HG03460 (cell line): ENCODE measurements at regions not wholly inside any gene's neighbourhood (a gene's known extent, or its start where the extent isn't known, plus 50 kb on each side); places are given as distances from the start of the nearest gene placed in this dataset.
"Not testable (repeated sequence)": the region's sequence is repeated elsewhere in the genome, so short reads cannot be mapped to it uniquely, and the experiment has no call there.

ENCODE experiments used
- ATAC-seq: cut with Tn5 transposase; IDR thresholded peaks from one replicate; pipeline ENCODE4 v1.9.1; 2021; ENCODE audit not compliant: unreplicated experiment

DNA sequence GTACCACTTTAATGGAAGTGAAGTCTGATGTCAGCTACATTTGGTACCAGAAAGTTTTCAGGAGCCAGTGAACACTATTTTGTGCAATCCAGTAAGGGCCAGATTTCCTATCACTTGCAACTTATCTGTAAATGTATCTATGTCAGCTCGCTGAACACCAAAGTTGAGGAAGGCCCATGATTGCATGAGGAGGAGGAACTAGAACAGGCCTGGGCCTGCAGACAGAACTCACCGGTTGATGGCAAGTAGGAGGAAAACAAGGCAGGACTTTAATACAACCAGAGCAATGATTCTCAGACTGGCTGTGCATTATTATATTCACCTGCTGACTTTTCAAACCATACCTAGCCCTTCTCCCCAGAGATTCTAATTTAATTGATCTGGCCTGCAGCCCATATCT lies 540.2 kb downstream of the CETN3 start:
- ATAC-seq = no peak

DNA sequence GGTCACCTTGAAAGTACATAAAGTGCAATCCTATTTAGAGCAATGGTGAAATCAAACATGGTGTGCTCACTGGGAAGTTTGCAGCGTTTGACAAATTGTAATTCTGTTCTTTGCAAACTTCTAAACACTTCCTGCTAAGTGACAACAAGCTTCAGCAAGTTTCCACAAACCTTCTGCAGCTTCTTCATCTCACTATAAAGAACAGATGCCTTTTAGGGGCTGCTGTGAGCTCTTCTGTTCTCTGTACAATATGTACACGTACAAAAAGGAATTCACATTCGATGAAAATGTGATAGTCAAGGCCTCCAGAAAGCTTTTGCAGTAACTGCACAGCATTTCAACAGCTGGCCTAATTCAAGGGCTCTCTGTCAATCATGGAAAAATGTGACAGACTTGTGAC lies 543.1 kb downstream of the CETN3 start:
- no peak for ATAC-seq

DNA sequence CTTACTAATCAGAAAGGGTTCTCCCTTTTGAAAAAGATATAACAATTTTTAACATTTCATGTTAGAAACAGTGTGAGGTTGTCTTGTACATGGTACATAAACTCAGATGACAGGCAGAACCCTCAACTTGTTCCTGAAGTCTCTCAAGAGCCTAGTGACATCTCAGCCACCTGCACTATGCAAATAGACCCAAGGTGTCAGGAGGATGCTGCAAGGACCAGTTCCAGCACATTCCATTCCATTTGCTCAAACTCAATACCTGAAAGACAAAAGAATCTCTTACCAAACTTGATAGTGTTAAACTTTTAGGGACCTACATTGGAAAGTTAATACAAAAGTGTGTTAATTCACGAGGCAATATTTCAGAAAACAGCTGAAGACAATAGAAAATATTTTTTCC lies 544.6 kb downstream of the CETN3 start:
- no peak for ATAC-seq

DNA sequence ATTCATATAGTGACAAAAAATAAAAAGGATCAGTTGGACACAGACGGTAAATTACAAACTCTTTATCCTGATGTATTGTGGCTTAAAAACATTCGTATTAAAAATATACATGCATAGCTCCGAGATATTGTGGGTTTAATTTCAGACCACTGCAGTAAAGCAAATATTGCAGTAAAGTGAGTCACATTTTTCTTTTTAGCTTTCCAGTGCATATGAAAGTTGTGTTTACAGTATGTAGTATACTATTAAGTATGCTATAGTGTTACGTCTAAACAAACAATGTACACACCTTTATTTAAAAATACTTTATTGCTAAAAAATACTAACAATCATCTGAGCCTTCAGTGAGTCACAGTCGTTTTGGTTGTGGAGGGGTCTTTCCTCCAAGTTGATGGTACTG lies 551.8 kb downstream of the CETN3 start:
- ATAC-seq = no peak

DNA sequence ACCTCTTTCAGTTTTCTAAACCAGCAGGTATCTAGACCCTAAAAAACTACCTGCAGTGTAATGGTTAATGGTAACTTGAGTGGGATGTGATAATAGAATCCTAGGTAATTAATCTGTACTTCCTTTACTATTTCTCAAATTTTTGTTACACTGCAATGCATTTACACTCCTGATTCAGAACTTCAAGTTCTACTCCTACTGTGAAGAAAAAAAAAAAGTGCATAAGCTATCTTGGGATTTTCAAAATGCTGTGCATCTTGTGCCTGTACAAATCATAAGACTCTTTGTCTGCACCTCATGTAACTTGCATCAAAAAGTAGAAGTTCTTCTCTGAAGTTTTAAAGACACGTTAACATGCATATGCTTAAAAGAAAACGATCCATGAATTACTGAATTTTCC lies 554.1 kb downstream of the CETN3 start:
- ATAC-seq = no peak

DNA sequence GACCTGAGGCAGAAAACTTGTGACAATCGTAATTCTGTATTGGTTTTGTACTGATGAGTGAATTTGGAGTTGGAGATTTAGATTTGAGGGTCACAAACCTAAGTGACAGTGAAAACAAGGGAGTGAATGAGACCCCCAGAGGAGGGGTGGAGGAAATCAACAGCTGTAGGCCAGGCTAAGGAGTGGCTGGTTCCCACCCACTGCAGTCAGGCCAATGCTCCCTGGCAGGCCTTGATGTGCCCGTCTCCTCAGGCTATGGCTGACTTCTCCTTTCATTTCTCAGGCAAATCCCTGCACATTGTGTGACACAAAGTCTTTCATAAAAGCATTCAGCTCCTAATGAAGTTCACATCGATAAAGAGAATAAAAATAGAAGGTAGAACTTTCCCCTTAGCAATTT lies 557.6 kb downstream of the CETN3 start:
- ATAC-seq = no peak

DNA sequence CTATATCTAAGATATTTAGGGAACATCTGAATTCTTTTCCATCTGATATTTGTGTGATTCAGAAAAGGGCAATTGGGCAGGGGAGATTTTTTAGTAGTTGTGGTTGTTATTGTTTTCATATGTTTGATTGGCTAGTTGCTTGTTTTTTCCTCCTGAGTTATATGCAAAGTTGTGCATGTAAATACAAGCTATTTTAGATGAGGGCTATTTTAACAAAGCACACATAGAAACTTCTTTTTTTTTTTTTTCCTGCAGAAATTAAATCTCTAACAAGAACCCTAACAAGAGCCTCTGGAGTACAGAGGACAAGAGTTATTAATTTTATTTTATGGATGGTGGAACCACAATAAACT lies 559.1 kb downstream of the CETN3 start:
- no peak for ATAC-seq

DNA sequence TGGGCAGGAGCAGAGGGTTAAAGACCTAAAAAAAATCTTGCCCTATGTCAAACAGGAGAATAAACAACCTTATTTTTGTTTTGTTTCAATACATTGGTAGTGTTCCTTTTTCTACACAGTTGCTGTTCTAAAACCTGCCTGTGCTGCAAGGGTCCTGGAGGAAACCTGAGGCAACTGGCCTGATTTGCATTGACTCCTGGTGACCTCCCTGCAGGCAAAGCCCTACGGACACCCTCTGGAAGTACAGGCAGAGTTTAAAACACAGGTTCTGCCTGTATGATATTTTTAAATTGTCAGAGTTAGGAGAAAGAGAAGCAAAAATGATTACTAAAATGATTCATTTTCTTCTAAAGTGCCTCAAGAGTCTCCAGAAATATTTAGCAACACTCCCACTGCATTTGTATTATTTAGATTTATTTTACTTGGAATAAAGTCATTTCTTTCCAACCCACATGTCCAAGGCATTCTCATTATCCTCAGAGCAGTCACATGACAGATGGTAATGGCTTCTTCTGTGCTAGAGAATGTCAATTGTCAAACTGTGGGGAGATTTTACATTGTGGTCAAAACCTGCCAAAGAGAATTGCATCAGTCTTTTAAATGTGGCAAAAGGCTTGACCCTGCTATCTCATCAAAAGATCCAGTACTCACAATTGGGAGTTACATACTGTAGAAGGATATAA lies 559.6 kb downstream of the CETN3 start:
- no peak for ATAC-seq

DNA sequence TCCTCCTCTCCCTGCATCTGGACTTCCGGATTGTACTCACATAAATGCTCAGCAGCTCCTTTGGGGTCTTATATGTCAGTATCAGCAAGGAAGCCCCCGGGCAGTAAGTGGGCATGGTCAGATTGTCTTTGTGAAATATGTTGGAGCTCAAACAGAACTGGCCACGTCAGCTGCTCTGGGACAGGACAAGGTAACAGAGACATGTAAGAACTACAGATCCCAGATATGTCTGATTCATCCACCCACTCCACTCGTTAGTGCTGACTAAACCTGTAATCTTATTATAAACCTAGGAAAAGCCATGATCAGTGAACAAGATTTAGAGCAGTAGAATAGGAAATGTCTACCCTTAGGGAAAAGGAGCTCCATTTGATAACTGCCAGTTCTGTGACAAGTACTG lies 561.8 kb downstream of the CETN3 start:
- ATAC-seq = no peak

DNA sequence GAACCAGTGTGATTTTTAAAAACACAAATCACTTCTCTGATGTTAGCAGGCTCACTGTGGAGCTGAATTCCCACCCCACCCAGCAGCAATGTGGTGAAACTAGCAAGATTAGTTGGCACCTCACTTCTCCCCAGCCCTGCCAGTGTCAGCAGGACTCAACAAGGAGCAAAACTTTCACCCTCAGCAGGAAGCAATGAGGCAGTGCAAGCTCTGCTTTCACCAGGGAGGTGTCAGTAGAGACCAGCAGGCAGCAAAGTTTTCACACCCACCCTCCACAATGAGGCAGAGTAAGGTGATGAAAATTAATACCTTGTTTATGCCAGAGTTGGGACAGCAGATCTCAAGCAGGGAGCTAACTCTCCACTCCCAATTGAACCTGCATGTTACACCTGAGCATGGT lies 565.0 kb downstream of the CETN3 start:
- no peak for ATAC-seq

DNA sequence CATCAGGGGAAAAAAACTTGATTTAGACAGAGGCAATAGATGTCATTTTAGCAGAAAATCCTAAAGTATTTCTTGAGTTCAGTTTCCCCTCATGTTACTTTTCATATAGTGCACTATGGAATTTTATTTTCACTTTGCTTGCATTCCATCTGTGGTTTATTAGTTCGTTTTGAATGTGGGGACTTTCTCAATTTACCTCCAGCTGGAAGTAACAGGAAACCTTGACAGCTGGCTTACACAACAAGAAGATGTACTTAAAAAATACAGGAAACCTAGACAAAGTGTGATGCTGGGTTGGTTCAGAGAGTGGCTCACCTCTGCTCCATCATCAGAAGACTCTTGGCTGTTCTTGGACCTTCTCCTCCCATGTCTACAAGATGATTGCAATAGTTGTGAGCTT lies 567.0 kb downstream of the CETN3 start:
- no peak for ATAC-seq

DNA sequence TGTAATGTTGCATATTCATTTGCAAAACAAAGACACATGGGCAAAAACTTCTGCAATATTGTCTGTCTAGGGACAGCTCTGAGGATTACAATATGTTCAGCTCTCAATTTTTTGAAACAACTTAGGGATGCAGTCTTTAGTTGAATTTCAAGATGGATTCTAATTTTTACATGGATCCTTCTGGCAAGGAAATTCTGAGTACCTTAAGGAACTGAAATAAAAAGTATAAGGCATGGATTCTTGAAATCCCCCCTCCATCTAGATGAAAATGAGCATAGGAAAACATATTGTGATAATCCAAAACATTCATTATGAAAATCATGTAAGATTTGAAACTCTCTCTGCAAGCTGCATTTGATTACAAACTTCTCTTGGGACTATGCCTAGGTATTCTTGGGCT lies 568.6 kb downstream of the CETN3 start:
- ATAC-seq = no peak

DNA sequence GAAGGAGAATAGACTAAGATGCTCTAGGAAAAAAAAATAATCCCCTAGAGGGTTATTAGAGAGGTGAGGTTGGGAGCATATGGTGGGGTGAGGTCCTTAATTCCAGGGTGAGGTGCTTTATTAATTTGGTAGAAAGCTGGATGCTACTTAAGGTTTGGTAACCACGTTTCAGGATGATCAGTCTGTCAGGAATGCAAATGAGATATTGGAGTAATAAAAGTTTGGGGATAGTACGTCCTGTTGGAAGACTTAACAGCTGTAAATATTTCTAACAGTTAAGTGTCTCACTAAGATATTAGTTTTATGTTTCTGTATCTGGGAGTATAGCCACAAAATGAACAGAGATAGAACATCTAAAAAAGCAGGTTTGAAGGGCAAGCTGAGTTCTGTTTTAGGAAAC lies 578.9 kb downstream of the CETN3 start:
- ATAC-seq = no peak

DNA sequence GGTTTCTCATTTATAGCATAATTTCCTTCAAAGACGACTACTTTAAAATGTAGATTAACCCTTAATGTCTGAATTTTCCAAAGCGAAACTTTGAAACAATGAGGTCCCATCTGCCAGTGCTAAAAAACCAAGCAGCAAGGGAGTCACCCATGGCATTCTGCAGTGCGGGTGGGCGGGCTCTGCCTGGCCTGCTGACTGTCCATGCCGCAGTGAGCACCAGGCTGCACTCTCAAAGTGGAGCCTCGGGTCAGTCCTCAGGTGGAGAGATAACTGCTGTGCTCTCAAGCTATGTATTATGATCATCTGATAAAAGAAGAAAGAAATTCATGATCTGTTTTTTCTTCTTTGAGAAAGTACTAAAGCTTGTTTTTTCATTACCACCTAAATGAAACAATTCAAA lies 581.6 kb downstream of the CETN3 start:
- ATAC-seq = no peak

DNA sequence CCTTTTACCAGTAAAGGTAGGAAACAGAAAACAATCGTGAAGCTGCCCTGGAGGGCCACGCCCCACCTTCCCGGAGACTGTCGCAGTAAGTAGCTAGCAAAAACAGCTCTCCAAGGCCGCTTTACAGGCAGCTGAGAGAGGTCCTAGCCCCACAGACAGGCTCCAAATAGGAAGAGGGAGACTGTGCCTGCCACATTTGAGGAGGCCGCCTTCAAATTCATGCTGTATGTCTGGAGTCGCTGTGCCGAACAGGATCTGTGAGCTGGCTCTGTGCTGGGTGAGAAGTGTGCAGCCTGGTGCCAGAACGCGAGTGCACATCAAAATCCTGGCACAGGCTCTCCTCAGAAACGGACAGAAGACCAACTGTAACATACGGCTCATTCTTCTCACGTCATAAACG lies 582.2 kb downstream of the CETN3 start:
- ATAC-seq = no peak

DNA sequence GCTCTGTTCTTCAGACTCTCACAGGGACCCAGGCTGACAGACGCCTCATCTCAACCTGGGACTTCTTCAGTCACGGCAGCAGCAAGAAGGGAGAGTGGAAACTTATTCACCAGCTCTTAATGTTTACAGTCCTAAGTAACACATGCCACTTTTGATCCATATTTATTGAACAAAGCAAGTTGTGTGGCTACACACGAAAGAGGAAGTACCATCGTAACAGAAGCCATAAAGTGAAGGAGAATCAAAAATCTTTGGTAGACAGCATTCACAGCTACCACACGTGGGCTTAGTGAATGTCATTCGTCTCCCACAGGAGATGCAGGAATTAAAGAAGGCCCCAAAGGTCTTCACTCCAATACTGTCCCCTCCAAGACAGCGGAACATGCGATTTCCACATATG lies 582.6 kb downstream of the CETN3 start:
- no peak for ATAC-seq

DNA sequence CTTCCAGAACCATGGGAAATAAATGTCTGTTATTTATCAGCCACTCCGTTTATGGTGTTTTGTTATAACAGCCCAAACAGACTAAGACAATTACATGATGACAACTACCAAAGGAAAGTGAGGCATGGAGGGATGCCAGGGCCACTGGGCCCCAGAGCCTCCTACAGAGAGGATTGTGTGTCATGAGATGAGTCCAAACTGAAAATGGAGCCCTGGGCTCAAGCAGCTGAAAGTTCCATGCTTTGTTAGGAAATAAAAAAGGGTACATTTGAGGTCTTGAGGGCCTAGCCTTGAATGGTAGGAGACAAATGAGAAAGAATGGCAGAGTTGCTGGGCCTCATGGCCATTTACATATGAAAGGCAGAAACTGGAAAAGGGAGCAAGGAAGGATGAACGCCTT lies 586.5 kb downstream of the CETN3 start:
- no peak for ATAC-seq

DNA sequence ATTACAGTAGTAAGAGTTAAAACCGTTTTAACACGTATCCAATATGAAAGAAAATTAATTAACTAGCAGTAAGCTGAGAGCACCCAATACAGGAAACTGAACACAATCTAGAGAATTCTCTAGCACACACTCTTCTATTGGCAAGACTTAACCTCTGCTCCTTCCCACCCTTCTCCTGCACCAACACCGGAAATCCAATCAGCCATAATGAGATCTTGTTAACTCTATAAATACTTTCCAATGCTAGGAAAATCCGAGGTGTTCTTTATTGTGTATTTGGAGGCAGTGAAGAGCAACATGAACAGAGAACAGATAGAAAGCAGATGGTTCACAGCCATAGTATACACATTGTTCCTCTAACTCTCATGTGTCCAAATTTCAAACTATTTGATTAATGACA lies 591.7 kb downstream of the CETN3 start:
- ATAC-seq = no peak

DNA sequence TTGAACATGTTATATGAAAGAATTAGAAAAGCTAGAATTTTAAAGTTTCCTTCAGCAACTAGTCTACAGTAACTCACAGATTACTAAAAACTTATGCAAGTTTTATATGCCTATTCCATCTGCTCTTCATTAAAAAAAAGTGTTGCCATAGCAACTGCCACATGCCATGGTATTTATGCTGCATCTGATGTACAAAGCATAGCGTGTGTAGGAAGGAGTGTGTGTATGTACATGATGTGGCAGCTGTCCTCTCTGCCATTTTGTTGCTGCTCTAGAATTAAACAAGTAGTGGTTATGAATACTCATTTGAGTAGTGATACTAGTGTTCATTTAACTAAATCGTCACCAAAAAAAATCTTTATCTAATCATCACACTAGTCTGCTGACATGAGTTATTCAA lies 593.5 kb downstream of the CETN3 start:
- ATAC-seq = no peak

DNA sequence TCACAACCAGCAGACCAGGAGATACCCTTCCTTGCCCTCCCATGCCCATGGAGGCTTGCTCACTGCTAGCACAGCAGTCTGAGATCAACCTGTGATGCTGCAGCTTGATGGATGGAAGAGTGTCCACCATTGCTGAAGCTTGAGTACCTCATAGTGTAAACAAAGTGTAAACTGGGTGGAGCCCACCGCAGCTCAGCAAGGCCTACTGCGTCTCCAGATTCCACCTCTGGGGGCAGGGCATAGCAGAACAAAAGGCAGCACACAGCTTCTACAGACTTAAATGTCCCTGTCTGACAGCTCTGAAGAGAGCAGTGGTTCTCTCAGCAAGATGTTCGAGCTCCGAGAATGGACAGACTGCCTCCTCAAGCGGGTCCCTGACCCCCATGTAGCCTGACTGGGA lies 608.8 kb downstream of the CETN3 start:
- ATAC-seq = not testable (repeated sequence)

DNA sequence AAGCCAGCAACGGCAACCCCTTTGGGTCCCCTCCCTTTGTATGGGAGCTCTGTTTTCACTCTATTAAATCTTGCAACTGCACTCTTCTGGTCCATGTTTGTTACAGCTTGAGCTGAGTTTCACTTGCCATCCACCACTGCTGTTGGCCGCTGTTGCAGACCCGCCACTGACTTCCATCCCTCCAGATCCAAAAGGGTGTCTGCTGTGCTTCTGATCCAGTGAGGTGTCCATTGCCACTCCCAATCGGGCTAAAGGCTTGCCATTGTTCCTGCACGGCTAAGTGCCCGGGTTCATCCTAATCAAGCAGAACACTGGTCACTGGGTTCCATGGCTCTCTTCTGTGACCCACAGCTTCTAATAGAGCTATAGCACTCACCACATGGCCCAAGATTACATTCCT lies 615.1 kb downstream of the CETN3 start:
- not testable (repeated sequence) for ATAC-seq

DNA sequence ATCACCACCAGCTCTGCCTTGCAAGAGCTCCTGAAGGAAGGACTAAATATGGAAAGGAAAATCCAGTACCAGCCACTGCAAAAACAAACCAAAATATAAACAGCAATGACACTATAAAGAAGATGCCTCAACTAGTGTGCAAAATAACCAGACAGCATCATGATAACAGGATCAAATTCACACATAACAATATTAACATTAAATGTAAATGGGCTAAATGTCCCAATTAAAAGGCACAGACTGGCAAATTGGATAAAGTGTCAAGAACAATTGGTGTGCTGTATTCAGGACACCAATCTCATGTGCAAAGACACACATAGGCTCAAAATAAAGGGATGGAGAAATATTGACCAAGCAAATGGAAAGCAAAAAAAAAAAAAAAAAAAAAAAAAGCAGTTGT lies 629.8 kb downstream of the CETN3 start:
- ATAC-seq = not testable (repeated sequence)

DNA sequence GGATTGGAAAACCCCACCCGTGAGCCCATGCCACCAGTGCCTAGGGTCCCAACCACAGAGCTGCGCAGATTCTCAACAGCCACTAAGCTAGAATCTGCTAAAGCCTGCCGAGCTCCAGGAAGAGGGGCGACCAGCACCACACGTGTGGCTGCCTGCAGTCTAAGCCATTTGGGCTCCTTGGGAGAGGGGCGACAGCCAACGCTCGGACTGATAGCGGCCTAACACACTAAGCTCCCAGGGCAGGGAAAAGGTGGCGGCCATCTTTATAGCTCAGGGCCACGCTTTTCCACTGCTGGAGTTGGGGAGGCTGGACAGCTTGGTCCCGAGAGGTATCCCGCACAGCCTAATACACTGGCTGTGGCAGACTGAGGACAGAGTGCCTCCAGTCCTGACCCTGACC lies 631.8 kb downstream of the CETN3 start:
- ATAC-seq = no peak

DNA sequence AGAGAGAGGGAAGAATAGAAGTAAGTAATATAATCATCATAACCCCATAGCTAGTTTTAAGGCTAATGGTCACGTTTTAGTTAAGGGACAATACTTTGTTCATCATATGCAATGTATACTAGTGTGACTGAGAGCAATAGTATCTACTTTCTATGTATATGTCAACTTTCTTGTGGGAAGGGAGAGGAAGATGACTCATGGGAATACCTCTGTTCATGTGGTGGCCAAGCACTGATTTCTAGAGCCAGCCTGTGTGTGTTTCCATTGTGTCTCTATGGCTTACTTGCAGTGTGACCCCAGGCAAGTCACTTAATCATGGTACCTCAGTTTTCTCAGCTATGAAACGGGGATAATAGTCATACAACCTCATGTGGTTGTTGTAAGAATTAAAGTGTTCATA lies 639.6 kb downstream of the CETN3 start:
- ATAC-seq = no peak
